HG03135 (cell line): ENCODE measurements at regions not wholly inside any gene's neighbourhood (a gene's known extent, or its start where the extent isn't known, plus 50 kb on each side); places are given as distances from the start of the nearest gene placed in this dataset.
"Not testable (repeated sequence)": the region's sequence is repeated elsewhere in the genome, so short reads cannot be mapped to it uniquely, and the experiment has no call there.

ENCODE experiments used
- ATAC-seq: cut with Tn5 transposase; IDR thresholded peaks from one replicate; pipeline ENCODE4 v1.9.1; 2021; ENCODE audit warnings: mild to moderate bottlenecking, moderate library complexity; ENCODE audit not compliant: unreplicated experiment

- no peak for ATAC-seq
Observed at GRCh38 chr22:49391436-49391835, 436.2 kb downstream of the BRD1 start.

- ATAC-seq = no peak
Observed at GRCh38 chr22:49390954-49391353, 436.7 kb downstream of the BRD1 start.

DNA sequence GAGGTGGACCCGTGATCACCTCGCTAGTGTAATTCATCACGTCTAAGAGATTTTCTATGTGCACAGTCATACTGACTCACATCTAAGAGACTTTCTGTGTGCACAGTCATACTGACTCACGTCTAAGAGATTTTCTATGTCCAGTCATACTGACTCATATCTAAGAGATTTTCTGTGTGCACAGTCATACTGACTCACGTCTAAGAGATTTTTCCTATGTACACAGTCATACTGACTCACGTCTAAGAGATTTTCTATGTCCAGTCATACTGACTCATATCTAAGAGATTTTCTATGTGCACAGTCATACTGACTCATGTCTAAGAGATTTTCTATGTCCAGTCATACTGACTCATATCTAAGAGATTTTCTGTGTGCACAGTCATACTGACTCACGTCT is 443.8 kb downstream of the BRD1 start:
- ATAC-seq = not testable (repeated sequence)

GRCh38 chr22:49382451-49382735 is 445.3 kb downstream of the BRD1 start:
- ATAC-seq = no peak

DNA sequence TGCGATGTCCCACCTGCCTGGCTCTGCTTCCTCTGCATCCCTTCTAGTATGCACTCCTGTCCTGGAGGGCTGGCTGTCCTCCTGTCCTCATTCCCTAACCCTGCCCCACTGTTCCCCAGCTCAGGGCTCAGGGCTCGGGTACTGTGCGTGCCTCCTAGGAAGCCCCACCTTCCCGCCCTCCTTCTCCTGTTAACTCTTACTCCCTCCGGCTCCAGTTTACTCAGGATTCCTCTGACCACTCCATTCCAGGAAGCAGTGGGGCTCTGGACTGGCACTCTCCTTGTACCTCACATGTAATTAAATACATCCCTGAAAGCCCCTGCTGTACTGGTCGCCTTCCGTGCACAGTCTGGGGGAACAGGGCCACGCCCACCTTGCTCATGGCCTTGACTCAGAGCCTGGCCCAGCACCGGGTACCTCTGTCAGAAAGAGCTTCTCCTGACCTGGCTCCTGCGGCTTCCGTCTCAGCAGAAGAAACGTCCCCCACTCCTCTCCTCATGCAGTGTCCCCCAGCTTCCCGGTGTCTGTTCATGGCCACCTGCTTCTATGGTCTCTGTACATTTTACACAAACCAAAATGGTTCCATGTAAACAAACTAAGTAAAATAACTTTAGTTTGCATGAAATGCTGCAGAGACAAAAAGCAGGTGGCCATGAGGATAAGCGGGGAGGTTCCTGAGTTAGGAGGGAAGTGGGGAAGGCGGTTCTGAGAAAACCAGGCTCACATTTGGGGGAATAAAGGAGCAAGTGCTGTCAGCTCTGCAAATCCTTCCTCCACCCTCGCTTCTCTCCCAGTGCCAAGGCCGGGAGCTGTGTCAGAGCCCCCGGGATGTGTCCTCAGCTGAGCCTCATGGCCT is 445.9 kb downstream of the BRD1 start:
- no peak for ATAC-seq

DNA sequence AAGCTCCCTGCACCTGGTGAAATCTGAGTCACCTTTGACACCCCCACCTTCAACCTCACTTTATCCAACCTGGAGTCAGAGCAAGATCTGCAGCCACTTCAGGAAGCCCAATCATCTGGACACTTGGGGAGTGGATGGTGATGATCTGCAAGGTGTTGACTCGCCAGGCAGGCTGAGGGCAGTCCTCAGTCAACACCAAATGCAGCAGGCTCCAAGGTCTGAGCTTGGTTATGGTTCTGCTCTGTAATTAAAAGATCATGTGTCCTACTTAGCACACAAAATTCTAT is 446.9 kb downstream of the BRD1 start:
- ATAC-seq = no peak

GRCh38 chr22:49380095-49380827 is 447.4 kb downstream of the BRD1 start:
- ATAC-seq = no peak

DNA sequence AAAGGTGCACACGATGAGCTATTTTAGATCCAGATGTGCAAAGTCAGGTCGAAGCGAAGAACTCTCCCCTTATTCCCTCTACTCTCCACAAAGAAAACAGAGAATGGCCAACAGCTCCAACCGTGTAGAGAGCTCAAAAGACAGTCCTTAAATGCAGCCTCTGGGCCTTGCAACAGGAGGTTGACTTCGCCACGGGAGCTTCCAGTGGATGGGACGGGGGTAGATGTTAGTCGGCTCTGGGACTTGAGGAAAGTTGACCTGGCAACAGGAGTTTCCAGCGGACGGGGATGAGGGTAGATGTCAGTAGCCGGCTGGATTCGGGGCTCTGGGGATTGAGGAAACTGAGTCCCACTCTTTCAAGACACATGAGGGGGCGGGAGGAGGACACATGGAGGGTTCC is 450.4 kb downstream of the BRD1 start:
- ATAC-seq = no peak

DNA sequence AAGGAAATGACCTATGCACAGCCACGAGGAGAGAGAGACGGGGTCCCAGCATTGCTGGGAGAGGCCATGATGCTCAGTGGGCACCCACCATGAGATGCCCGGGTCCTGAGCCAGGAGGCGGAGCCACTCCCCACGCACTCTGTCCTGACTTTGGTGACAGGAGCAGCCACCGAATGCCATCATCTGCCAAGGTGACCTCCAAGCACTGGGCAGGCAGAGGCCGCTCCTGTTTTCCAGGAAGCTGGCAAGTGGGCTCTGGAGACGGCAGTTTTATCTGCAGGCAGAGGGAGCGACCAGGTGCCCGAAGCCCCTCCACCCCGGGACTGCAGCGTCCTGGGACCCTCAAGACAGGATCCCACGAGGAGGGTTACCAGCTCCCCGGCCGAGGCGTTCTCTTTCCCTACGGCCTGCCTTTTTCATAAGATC is 453.9 kb downstream of the BRD1 start:
- no peak for ATAC-seq

- no peak for ATAC-seq
Observed at GRCh38 chr22:49373289-49373666, 454.4 kb downstream of the BRD1 start.

GRCh38 chr22:49372530-49373288 is 455.0 kb downstream of the BRD1 start:
- ATAC-seq = no peak

- ATAC-seq = no peak
Observed at GRCh38 chr22:49372111-49372529, 455.6 kb downstream of the BRD1 start.

DNA sequence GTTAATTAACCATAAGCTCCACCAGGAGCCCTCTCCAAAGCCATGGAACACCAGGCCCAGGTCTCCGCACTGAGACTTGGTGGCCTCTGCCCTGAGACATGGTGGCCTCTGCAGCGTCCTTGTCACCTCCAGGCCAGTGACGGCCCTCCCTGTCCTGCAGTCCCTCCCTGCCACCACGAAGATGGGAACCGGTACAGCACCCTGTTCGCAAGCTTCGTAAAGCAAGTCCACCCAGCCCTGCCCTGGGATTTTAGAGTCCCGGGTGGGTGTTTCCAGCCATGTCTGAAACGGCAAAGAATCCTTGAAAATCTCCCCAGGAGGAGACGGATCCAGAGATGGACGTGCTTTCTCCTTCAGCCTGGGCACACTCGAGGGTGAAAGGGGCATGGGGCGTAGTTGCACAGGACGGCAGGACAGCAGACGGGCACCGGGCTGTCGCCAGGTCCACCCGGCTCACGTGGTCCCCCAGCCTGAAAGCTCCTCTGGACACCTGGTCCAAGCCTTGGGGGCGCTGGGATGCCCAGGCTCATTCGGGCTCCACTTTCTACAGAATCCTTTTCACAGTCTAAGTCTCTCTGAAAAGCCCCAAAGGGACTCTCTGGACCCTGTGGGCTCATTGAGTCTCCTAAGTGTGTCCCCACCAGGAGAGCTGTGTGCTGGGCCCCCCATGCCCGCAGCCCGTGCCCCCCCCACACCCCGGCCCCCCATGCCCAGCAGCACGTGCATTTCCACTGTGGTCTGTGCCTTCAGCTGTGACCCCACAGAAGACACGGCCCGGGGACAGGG is 456.2 kb downstream of the BRD1 start:
- no peak for ATAC-seq

GRCh38 chr22:49370627-49371301 is 456.9 kb downstream of the BRD1 start:
- no peak for ATAC-seq

- no peak for ATAC-seq
Observed at GRCh38 chr22:49369726-49370626, 457.7 kb downstream of the BRD1 start.

- ATAC-seq = no peak
Observed at GRCh38 chr22:49368976-49369725, 458.5 kb downstream of the BRD1 start.

DNA sequence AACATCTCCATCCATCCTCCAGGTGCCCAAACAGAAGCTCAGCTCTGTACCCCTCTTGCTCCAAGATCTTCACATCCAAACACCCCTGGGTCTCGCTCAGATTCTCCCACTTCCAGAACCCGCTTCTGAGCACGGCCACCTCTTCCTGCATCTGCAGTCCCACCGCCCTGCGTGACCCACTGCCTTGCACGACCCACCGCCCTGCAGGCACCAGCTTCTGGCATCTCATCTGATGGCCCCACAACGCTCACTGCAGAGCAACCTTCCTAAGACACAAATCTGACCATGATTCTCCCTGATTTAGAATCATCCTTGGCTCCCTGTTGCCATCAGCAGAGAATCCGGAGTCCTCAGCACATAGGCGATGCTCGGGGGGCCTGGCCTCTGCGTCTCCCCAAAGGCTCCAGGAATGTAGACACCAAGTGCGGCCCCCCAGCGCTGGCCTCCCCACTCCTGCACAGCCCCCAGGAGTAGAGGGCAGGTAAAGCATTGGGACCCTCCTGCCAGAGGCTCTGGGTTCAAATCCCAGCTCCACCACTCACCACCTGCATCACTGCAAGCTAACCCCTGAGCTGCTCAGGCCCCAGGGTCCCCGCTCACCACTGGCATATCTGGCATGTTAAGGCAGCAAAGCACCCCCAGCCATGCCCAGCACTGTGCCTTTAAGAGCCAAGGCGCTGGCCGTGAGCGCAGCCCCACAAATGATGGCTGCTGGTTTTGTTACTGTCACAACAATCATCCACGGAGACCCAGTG is 459.3 kb downstream of the BRD1 start:
- ATAC-seq = no peak

- no peak for ATAC-seq
Observed at GRCh38 chr22:49367041-49367697, 460.5 kb downstream of the BRD1 start.
